CD4-positive, alpha-beta T cell treated with Interleukin-10 for 1 hour (primary cell): ENCODE measurements at regions not wholly inside any gene's neighbourhood (a gene's known extent, or its start where the extent isn't known, plus 50 kb on each side); places are given as distances from the start of the nearest gene placed in this dataset.

Source experiments
- DNase-seq: peaks from one replicate; pipeline ENCODE4 v3.0.0-alpha.2; 2020

GRCh38 chr5:74070766-74071165, 444.8 kb downstream of the ARHGEF28 start:
- DNase-seq, result no peak

GRCh38 chr5:74069741-74070140, 443.7 kb downstream of the ARHGEF28 start:
- DNase-seq, result no peak

GRCh38 chr5:74067748-74068541, 441.9 kb downstream of the ARHGEF28 start:
- no peak for DNase-seq

- no peak for DNase-seq
Observed at GRCh38 chr5:74064911-74065310, 438.9 kb downstream of the ARHGEF28 start.

GRCh38 chr5:74064225-74064624, 438.2 kb downstream of the ARHGEF28 start:
- no peak for DNase-seq

- DNase-seq, result no peak
Observed at GRCh38 chr5:74063821-74064220, 437.8 kb downstream of the ARHGEF28 start.

- DNase-seq, result no peak
Observed at GRCh38 chr5:74063346-74063745, 437.4 kb downstream of the ARHGEF28 start.

- DNase-seq, result no peak
Observed at GRCh38 chr5:74061292-74061691, 435.3 kb downstream of the ARHGEF28 start.

- DNase-seq, result no peak
Observed at GRCh38 chr5:74059706-74060105, 433.7 kb downstream of the ARHGEF28 start.

- no peak for DNase-seq
Observed at GRCh38 chr5:74056789-74057164, 430.8 kb downstream of the ARHGEF28 start.

- no peak for DNase-seq
Observed at GRCh38 chr5:74056107-74056788, 430.3 kb downstream of the ARHGEF28 start.

GRCh38 chr5:74055486-74056106, 429.6 kb downstream of the ARHGEF28 start:
- DNase-seq, result no peak

- no peak for DNase-seq
Observed at GRCh38 chr5:74054641-74055421, 428.8 kb downstream of the ARHGEF28 start.

GRCh38 chr5:74054139-74054538, 428.1 kb downstream of the ARHGEF28 start:
- no peak for DNase-seq

- no peak for DNase-seq
Observed at GRCh38 chr5:74052441-74053221, 426.6 kb downstream of the ARHGEF28 start.

- no peak for DNase-seq
Observed at GRCh38 chr5:74051076-74051475, 425.1 kb downstream of the ARHGEF28 start.

- no peak for DNase-seq
Observed at GRCh38 chr5:74044936-74045335, 418.9 kb downstream of the ARHGEF28 start.

- DNase-seq, result no peak
Observed at GRCh38 chr5:74042959-74043358, 417.0 kb downstream of the ARHGEF28 start.

- DNase-seq, result no peak
Observed at GRCh38 chr5:74042559-74042958, 416.6 kb downstream of the ARHGEF28 start.

GRCh38 chr5:74041913-74042312, 415.9 kb downstream of the ARHGEF28 start:
- DNase-seq, result no peak

GRCh38 chr5:74040811-74041491, 415.0 kb downstream of the ARHGEF28 start:
- DNase-seq, result no peak

GRCh38 chr5:74040065-74040551, 414.1 kb downstream of the ARHGEF28 start:
- DNase-seq, result no peak
